Activated CD8-positive, alpha-beta memory T cell treated with anti-CD3 and anti-CD28 coated beads, Interleukin-2, amount 50 U/mL, for 24 hours (primary cell): ENCODE measurements at regions not wholly inside any gene's neighbourhood (a gene's known extent, or its start where the extent isn't known, plus 50 kb on each side); places are given as distances from the start of the nearest gene placed in this dataset.
A peak's percentile ranks its signal among the peaks of the same experiment; 100 is the strongest.

Experiments
- DNase-seq: peaks from one replicate; pipeline ENCODE4 v3.0.0-alpha.2; 2020; ENCODE audit errors: extremely low read depth

DNA sequence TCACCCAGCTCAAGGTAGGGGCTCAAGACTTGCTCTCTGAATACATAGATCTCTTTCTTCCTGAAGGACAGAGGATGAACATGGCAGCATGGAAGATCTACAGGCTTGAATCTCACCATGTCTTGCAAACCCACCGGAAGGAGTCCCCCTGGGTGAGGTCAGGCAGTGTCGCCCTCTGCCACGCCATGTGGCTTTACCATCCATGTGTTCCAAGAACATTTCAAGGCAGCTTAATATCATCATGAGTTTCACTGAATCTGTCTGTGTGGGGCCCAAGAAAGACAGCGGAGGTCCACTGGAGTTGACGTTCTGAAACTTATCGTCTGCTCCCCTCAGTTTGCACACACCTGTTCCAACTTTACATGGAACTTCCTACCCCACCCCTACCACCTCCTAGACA, 1202.6 kb downstream of the TBC1D22A start:
- no peak for DNase-seq

- no peak for DNase-seq
Measured at GRCh38 chr22:47963660-47964059, 1201.2 kb downstream of the TBC1D22A start.

DNA sequence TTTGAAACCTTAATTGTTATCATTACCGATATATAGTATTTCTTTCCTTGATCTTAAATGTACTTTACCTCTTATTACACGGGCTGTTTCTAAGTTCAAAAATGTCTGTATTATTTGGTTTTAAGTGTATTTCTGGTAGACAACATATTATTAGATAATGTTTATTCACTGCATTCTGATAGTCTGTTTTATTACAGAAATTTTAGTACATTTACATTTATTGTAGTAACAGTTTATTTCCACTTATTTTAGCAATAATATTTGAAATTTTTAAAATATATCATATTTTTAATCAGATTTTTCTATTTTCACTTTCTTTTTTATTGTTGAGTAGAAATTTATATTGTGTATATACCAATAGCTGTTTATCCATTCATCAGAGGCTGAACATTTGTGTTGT, 1195.2 kb downstream of the TBC1D22A start:
- DNase-seq, result no peak

DNA sequence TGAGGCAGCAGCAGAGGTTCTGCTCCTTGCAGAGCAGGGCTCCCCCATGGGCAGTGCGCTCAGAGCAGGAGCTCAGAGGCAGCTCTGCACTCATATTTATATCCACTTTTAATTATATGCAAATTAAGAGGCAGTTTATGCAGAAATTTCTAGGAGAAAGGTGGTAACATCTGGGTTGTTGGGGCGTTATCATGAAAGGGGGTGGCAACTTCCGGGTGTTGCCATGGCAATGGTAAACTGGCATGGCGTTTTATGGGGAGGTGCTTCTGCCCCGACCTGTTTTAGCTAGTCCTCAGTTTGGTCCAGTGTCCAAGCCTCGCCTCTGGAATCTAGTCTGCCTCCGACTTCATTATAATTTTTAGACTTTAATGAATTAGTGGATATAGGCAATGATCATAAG, 1191.7 kb downstream of the TBC1D22A start:
- DNase-seq, result no peak

- no peak for DNase-seq
Measured at GRCh38 chr22:47944941-47945340, 1182.5 kb downstream of the TBC1D22A start.

GRCh38 chr22:47943729-47944700, 1181.6 kb downstream of the TBC1D22A start:
- DNase-seq, result no peak

DNA sequence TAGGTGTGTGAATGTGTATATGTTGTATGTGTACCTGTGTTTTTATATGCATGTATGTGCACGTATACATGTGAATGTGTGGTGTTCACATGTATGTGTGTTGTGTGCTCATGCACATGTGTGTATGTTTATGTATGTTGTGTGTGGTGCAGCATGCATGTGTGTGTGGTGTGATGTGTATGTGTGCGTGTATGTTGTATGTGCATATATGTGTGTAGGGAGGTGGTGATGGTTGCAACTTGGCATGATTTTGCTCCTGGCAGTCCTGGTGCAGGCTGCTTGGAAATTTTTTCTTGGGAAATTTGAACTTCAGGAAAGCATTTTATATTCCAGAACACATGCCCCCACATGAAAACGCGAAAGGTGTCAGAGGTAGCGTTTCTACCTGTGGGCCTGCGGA, 1177.8 kb downstream of the TBC1D22A start:
- no peak for DNase-seq

DNA sequence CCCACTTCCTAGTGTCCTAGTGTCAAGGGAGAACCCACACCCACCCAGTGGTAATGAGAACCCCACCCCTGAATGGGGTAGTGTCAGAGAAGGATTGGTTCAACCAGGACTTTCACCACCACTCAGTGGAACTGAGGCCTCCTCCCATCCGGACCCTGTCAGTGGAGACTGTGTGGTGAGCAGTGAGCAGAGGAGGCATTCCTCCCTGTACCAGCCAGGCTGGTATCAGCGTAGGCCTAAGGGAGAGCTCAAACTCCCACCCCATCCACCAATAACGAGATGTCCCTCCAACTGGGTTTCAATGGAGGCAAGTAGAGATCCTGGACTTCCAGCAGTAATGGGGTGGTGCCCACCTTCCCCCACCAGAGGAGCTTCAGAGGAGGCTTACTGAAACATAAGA, 1171.4 kb downstream of the TBC1D22A start:
- no peak for DNase-seq

DNA sequence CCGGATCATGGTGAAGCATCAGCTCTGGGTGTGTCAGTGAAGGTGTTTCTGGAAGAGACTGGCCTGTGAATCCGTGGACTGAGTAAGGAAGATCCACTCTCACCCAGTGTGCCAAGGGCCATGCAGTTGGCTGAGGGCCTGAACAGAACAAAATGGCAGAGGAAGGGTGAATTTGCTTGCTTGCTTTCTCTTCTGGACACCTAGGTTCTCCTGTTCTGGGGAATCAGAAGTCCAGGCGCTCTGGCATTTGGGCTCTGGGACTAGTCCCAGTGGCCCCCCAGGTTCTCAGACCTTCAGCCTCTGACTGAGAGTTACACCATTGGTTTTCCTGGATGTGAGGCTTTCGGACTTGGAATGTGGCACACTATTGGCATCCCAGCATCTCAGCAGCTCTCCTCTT, 1170.8 kb downstream of the TBC1D22A start:
- no peak for DNase-seq

DNA sequence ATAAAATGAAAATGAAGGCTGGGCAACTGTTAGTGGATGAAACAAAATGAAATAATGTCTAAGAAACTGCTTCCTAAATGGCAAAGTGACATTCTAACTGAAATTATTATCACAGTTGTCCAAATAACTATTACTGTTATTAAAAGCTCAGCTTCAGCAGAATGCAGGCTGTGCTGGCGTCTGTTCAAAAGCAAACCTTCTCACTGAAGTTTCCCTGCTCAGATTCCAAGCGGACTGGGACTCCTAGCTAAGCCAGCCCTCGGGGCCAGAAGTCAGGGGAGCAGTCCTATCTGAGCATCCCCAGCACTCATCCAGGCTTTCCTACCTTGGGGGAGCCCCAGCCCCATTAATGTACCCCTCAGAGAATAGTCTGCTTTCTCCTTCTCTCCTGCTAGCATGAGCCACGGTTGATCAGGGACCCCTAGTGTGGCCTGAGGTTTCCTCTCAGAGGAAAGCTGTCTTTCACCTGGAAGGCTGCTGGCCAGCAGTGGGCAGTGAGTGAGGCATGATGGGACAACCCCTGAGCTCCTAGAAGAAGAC, 1167.3 kb downstream of the TBC1D22A start:
- DNase-seq, result no peak

- DNase-seq, result no peak
Measured at GRCh38 chr22:47929073-47929472, 1166.6 kb downstream of the TBC1D22A start.

DNA sequence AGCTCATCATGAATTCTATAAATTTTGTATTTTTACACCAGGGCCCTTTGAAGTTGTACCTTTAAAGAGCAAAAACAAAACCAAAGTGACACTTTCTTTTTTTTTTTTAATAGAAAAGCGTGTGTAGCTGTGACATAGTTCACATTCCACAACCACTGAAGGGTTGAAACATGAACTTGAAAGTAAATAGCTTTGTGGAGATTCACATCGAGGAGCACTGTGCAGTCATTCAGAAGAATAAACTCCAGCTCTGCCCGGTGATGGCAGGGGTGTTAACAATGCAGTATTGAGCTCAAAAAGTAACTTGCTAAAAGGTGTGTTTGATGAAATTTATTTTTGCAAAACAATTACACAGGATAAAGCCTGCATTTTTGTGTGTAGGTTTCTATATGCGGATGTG, 1166.2 kb downstream of the TBC1D22A start:
- no peak for DNase-seq

DNA sequence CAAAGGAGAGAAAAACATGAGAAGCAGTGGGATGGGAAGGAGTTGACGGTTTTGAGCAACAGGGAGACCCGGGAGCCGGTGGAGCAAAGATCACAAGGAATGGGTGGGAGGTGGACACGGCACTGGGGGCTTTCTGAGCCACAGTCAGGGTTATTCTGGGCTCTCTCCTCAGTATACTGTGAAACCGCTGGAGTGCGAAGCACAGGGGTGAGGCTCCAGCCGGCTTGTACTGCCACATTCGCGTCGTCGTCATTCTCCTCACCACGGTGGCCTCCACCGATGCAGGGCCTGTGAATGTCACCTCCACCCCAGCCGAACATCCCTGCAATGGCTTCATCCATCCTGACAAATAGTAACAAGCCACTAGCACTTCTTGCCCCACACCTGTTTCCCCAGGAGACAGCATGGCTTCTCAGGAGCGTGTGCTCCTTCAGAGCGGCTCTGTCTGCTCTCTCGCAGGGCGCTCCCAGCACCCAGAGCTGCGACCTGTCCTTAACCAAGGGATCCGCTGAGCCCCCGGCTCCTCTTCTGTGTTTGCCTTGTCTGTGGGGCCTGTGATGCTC, 1165.3 kb downstream of the TBC1D22A start:
- DNase-seq, result no peak

- DNase-seq, result no peak
Measured at GRCh38 chr22:47923011-47923427, 1160.6 kb downstream of the TBC1D22A start.

DNA sequence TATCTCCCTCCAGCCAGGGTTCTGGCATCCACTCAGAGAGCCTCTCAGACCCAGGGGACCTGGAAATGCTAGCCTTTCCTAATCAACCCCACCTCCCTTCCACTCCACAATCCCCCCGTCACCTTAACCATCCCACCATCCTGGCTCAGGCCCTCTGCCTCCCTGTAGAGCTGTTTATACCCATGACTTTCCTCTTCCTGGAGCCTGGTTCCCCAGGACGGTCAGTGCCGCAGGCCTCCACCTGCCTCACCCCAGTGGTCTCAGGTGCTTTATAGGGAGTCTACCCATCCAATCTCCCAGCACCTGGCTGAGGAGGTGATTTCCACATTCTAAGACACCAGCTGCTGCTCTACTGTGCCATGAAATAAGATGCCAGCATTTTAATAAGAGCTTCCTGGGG, 1159.5 kb downstream of the TBC1D22A start:
- no peak for DNase-seq

DNA sequence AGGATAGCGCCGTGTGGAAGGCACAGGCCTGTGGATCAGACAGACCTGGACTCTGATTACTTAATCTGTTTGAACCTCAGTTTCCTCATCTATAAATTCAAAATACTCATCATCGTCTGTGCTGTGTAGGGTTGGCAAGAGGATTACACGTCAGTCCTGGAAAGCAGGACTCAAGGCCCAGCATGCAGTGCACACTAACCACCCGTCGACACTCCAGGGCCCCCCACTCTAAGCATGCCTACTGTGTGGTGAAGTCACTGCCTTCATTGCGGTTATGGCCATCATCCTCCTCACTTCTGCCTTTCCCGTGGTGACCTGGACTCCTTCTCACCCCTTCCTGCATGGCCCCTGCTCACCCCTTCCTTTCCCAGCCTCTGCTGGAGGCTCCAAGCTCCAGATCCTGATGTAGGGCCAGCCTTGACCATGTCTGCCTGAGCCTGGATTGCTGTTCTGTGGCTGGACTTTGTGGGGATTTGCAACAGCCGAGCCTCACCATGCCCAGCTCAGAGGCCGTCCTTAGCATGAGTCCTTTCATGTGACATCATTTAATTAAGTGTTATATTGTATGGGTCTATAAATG, 1158.0 kb downstream of the TBC1D22A start:
- DNase-seq, result no peak

DNA sequence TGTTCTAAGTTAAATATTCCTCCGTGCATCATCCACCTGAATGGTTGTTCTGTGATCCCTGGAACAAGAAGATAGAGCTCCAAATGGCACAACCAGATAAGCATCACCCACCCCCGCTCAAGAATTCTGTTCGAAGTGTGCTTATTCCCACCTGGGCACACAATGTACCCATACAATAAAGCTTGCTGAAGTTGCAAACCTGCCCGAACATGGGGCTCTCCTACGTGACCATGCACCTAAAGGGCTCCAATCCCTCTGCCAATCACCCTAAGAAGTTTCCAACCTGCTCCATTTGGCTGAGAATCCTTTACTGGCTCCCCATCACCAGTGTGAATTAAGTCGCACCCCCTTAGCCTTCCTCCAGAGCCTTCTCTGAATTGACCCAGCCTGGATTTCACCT, 1157.4 kb downstream of the TBC1D22A start:
- DNase-seq, result no peak

GRCh38 chr22:47919001-47919441, 1156.6 kb downstream of the TBC1D22A start:
- no peak for DNase-seq

GRCh38 chr22:47918276-47918921, 1155.9 kb downstream of the TBC1D22A start:
- peak; percentile 4 for DNase-seq

- no peak for DNase-seq
Measured at GRCh38 chr22:47914481-47915097, 1152.1 kb downstream of the TBC1D22A start.

- no peak for DNase-seq
Measured at GRCh38 chr22:47902646-47903180, 1140.3 kb downstream of the TBC1D22A start.
